Loucy (cell line): ENCODE measurements at regions not wholly inside any gene's neighbourhood (a gene's known extent, or its start where the extent isn't known, plus 50 kb on each side); places are given as distances from the start of the nearest gene placed in this dataset.

ENCODE experiments used
- H2AFZ ChIP-seq: fragments of 200-600 bp; sonication (generic); 2 replicates; pipeline ENCODE4 v1.6.0; 2016; ENCODE audit warnings: antibody characterized with exemption, mild to moderate bottlenecking, low read length, moderate library complexity
- H3F3A ChIP-seq: fragments of 200-600 bp; 2 replicates; pipeline ENCODE4 v1.6.0; 2016; ENCODE audit warnings: antibody characterized with exemption, low read depth, mild to moderate bottlenecking
- H3K27me3 ChIP-seq: fragments of 200-600 bp; sonication (generic); 2 replicates; pipeline ENCODE4 v1.6.1; 2014; ENCODE audit warnings: low read length, mild to moderate bottlenecking; ENCODE audit not compliant: insufficient read depth, poor library complexity, severe bottlenecking
- H3K36me3 ChIP-seq: fragments of 200-600 bp; sonication (generic); 2 replicates; pipeline ENCODE4 v1.6.1; 2016; ENCODE audit warnings: low read length; ENCODE audit not compliant: insufficient read depth
- H3K4me1 ChIP-seq: fragments of 200-600 bp; sonication (generic); 2 replicates; pipeline ENCODE4 v1.5.1; 2014; ENCODE audit warnings: low read length, mild to moderate bottlenecking; ENCODE audit not compliant: insufficient read depth, poor library complexity, severe bottlenecking
- H3K4me2 ChIP-seq: fragments of 200-600 bp; sonication (generic); 2 replicates; pipeline ENCODE4 v1.6.0; 2014; ENCODE audit warnings: antibody characterized with exemption, low read length, low read depth, mild to moderate bottlenecking; ENCODE audit not compliant: poor library complexity, severe bottlenecking
- H3K4me3 ChIP-seq: fragments of 200-600 bp; sonication (generic); 2 replicates; pipeline ENCODE4 v1.5.1; 2014; ENCODE audit warnings: low read length, mild to moderate bottlenecking, mixed read lengths; ENCODE audit not compliant: poor library complexity, severe bottlenecking
- H3K79me2 ChIP-seq: fragments of 200-600 bp; sonication (generic); 2 replicates; pipeline ENCODE4 v1.6.1; 2014; ENCODE audit warnings: low read length; ENCODE audit not compliant: insufficient read depth
- H3K9ac ChIP-seq: fragments of 200-600 bp; sonication (generic); 2 replicates; pipeline ENCODE4 v1.6.0; 2014; ENCODE audit warnings: mild to moderate bottlenecking, low read depth, low read length, moderate library complexity; ENCODE audit not compliant: poor library complexity, severe bottlenecking
- H3K9me2 ChIP-seq: fragments of 200-600 bp; sonication (generic); replicated peaks from 2 replicates; pipeline ENCODE4 v1.6.1; 2016; ENCODE audit warnings: low read depth, low read length, mixed read lengths
- H3K9me3 ChIP-seq: fragments of 200-600 bp; sonication (generic); 2 replicates; pipeline ENCODE4 v1.6.1; 2014; ENCODE audit warnings: mild to moderate bottlenecking, antibody characterized with exemption, low read length, low read depth; ENCODE audit not compliant: insufficient read depth
- H4K20me1 ChIP-seq: fragments of 200-600 bp; sonication (generic); 2 replicates; pipeline ENCODE4 v1.6.0; 2014; ENCODE audit warnings: antibody characterized with exemption, low read length, mild to moderate bottlenecking; ENCODE audit not compliant: insufficient read depth, poor library complexity, severe bottlenecking
- CTCF ChIP-seq: fragments of 200-600 bp; sonication (generic); conservative IDR thresholded peaks from 2 replicates; pipeline ENCODE4 v1.5.1; 2014; ENCODE audit warnings: mild to moderate bottlenecking, antibody characterized with exemption, low read length
- EZH2phosphoT487 ChIP-seq: fragments of 200-600 bp; IDR thresholded peaks from 2 replicates; pipeline ENCODE4 v1.6.1; 2018; ENCODE audit warnings: antibody characterized with exemption, mild to moderate bottlenecking, moderate library complexity, borderline replicate concordance

- Histone ChIP-seq H3K9me3 (no peaks in the 10 kb centered on the region), H2AFZ (no peak overlapping the region), H3K4me2 (no peak overlapping the region), H3K36me3 (no peaks in the 10 kb centered on the region), H3K79me2 (no peaks in the 10 kb centered on the region), H3K27me3 (no peaks in the 10 kb centered on the region), H3K9me2 (no peaks in the 10 kb centered on the region), H3K4me1 (no peaks in the 10 kb centered on the region), H3K4me3 (no peak overlapping the region), H3F3A (no peaks in the 10 kb centered on the region), H4K20me1 (no peaks in the 10 kb centered on the region), H3K9ac (no peak overlapping the region)
- no peak for TF ChIP-seq EZH2phosphoT487
- no peak for TF ChIP-seq CTCF
Measured at GRCh38 chr4:85067342-85067741, 100.9 kb upstream of the WDFY3 start.

- Histone ChIP-seq H3F3A (no peaks in the 10 kb centered on the region), H3K4me2 (no peak overlapping the region), H3K9me2 (no peaks in the 10 kb centered on the region), H3K4me3 (no peak overlapping the region), H4K20me1 (no peaks in the 10 kb centered on the region), H3K9me3 (no peaks in the 10 kb centered on the region), H3K79me2 (no peaks in the 10 kb centered on the region), H3K36me3 (no peaks in the 10 kb centered on the region), H3K9ac (no peak overlapping the region), H3K4me1 (no peaks in the 10 kb centered on the region), H3K27me3 (no peaks in the 10 kb centered on the region), H2AFZ (no peak overlapping the region)
- TF ChIP-seq CTCF = no peak
- TF ChIP-seq EZH2phosphoT487 = no peak
Measured at GRCh38 chr4:85078016-85078415, 111.5 kb upstream of the WDFY3 start.

GRCh38 chr4:85081196-85081595, 114.7 kb upstream of the WDFY3 start:
- Histone ChIP-seq H3K27me3 (no peaks in the 10 kb centered on the region), H2AFZ (no peak overlapping the region), H3F3A (no peaks in the 10 kb centered on the region), H3K9me3 (no peaks in the 10 kb centered on the region), H3K9me2 (no peaks in the 10 kb centered on the region), H3K4me3 (no peak overlapping the region), H4K20me1 (no peaks in the 10 kb centered on the region), H3K4me2 (no peak overlapping the region), H3K36me3 (no peaks in the 10 kb centered on the region), H3K4me1 (no peaks in the 10 kb centered on the region), H3K79me2 (no peaks in the 10 kb centered on the region), H3K9ac (no peak overlapping the region)
- no peak for TF ChIP-seq CTCF
- no peak for TF ChIP-seq EZH2phosphoT487
